ENCODE measurements at regions not wholly inside any gene's neighbourhood (a gene's known extent, or its start where the extent isn't known, plus 50 kb on each side); places are given as distances from the start of the nearest gene placed in this dataset.

DNA sequence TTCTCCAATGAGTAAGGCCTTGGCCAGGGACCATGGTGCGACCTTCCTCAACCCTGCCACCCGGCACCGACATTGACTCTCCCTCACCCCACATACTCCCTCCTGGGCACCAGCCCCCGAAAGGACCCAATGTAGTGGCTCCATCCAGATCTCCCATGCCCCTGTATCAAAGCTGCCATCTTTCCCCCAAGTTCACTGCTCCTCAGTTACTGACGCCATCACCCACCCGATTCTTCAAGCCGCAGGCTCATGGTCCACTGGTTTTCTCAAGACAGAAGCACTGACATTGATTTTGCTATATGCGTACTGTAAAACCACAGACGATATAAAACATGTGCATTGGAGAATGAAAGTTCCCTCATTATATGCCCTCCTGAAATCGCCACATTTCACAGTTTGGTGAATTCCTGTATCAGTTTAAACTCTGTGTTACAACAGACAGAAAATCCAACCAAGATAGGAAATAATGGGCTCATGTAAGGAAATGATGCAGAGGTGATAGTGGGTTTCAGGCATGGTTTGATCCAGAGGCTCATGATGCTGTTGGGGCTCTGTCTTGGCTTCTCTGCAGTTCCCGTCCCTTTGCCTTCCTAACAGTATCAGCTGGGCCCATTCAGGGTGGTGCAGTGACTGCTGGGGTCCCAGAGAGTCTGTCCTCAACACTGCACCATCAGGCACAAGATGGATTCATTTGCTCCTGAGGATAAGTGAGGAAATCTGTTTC is 207.3 kb upstream of the IER5L start:
- Histone ChIP-seq H3K9ac (ENCODE audit: low read length) (no peak overlapping the region), H2AFZ (ENCODE audit: low read depth, low read length, poor library complexity, severe bottlenecking) (no peak overlapping the region), H3K4me1 (ENCODE audit: control insufficient read depth in 1 of 2, insufficient read depth in 2 of 2, low read length in 2 of 2) (peaks cover 58 to 62% of the 10 kb centered on the region in 2 experiments), H3K36me3 (ENCODE audit: control insufficient read depth in 1 of 2, insufficient read depth in 2 of 2, low read length in 2 of 2) (no peaks in the 10 kb centered on the region), H3K27me3 (ENCODE audit: insufficient read depth, low read length) (no peaks in the 10 kb centered on the region), H3K79me2 (ENCODE audit: insufficient read depth, low read length) (no peaks in the 10 kb centered on the region), H4K20me1 (ENCODE audit: insufficient read depth) (no peaks in the 10 kb centered on the region), H3K4me3 (replicated peaks in 1 of 2; ENCODE audit: low read depth in 1 of 2, low read length in 2 of 2) (no peak overlapping the region), H3K27ac (ENCODE audit: low read depth, low read length) (peak overlapping the region; percentile 37; the same call in 1 of the 2 replicates), H3K9me2 (ENCODE audit: insufficient read depth) (no peaks in the 10 kb centered on the region), H3K4me2 (ENCODE audit: low read length) (0 out of 2 replicates have a peak overlapping the region, but pooled peaks have one; percentile 36), H3K9me3 (ENCODE audit: control insufficient read depth in 1 of 2, insufficient read depth in 1 of 2, low read depth in 1 of 2, low read length in 2 of 2) (no peaks in the 10 kb centered on the region)
- intact Hi-C loops (cut with micrococcal nuclease) = no loop called here
- DNase-seq (ENCODE audit: low read depth, low spot score) = no peak
- no peak for TF ChIP-seq EZH2 (IDR thresholded peaks at IDR 0.05)
- TF ChIP-seq JUND (IDR thresholded peaks at IDR 0.05) = no peak
- TF ChIP-seq, protein P1, sequence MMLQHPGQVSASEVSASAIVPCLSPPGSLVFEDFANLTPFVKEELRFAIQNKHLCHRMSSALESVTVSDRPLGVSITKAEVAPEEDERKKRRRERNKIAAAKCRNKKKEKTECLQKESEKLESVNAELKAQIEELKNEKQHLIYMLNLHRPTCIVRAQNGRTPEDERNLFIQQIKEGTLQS (IDR thresholded peaks at IDR 0.05) = no peak
- no peak for TF ChIP-seq EGR1 (IDR thresholded peaks at IDR 0.05; ENCODE audit: low read depth)
- no peak for TF ChIP-seq POLR2A (IDR thresholded peaks at IDR 0.05; ENCODE audit: borderline replicate concordance, extremely low read depth, insufficient read depth, insufficient read length)
- TF ChIP-seq EZH2phosphoT487 (IDR thresholded peaks at IDR 0.05; ENCODE audit: borderline replicate concordance) = no peak
- TF ChIP-seq CEBPB (IDR thresholded peaks at IDR 0.05; ENCODE audit: low read depth) = no peak
- no peak for TF ChIP-seq ZFX (IDR thresholded peaks at IDR 0.05)
- no peak for TF ChIP-seq TCF7L2 (IDR thresholded peaks at IDR 0.05; ENCODE audit: borderline replicate concordance, extremely low read depth, insufficient read depth, insufficient read length)
- TF ChIP-seq YY1 (IDR thresholded peaks at IDR 0.05; ENCODE audit: extremely low read depth, insufficient replicate concordance, low read depth, low read length) = no peak
- no peak for TF ChIP-seq RAD21 (IDR thresholded peaks at IDR 0.05; ENCODE audit: low read depth)
- TF ChIP-seq SRF (IDR thresholded peaks at IDR 0.05; ENCODE audit: low read depth) = no peak
- no peak for TF ChIP-seq SIN3A (IDR thresholded peaks at IDR 0.05; ENCODE audit: low read depth)
- TF ChIP-seq, protein P2, sequence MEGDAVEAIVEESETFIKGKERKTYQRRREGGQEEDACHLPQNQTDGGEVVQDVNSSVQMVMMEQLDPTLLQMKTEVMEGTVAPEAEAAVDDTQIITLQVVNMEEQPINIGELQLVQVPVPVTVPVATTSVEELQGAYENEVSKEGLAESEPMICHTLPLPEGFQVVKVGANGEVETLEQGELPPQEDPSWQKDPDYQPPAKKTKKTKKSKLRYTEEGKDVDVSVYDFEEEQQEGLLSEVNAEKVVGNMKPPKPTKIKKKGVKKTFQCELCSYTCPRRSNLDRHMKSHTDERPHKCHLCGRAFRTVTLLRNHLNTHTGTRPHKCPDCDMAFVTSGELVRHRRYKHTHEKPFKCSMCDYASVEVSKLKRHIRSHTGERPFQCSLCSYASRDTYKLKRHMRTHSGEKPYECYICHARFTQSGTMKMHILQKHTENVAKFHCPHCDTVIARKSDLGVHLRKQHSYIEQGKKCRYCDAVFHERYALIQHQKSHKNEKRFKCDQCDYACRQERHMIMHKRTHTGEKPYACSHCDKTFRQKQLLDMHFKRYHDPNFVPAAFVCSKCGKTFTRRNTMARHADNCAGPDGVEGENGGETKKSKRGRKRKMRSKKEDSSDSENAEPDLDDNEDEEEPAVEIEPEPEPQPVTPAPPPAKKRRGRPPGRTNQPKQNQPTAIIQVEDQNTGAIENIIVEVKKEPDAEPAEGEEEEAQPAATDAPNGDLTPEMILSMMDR (IDR thresholded peaks at IDR 0.05 in 2 of 3, conservative IDR thresholded peaks at IDR 0.05 in 1 of 3; ENCODE audit: borderline replicate concordance in 1 of 3, insufficient read depth in 1 of 3, low read depth in 2 of 3, low read length in 2 of 3) = no peak
- TF ChIP-seq CBX3 (IDR thresholded peaks at IDR 0.05; ENCODE audit: low read depth) = no peak
- ChIA-PET POLR2A (no interaction called here), RAD21 (ENCODE audit: low non-redundant PET in 1 of 2, low total read pairs in 2 of 2, uncharacterized antibody in 2 of 2, unreplicated experiment in 2 of 2) (no interaction called here), CTCF (no interaction called here)
- no TSS peak for BruUV-seq (replicated peaks)
- no peak for ATAC-seq
